Keratinocyte (primary cell): ENCODE measurements at regions not wholly inside any gene's neighbourhood (a gene's known extent, or its start where the extent isn't known, plus 50 kb on each side); places are given as distances from the start of the nearest gene placed in this dataset.

ENCODE experiments used
- DNase-seq: peaks from one replicate; pipeline ENCODE4 v3.0.0-alpha.2; 2011; ENCODE audit warnings: low read depth, missing footprints, low spot score
- FAIRE-seq: peaks from 2 replicates; lab custom pipeline; 2011; peaks lifted over from hg19 to GRCh38; lab: Jason Lieb, UNC
- H2AFZ ChIP-seq: 2 replicates; pipeline ENCODE4 v1.6.0; 2012; ENCODE audit warnings: low read length, control low read depth, inconsistent platforms; ENCODE audit not compliant: control insufficient read depth
- H3K27ac ChIP-seq: 2 replicates; pipeline ENCODE4 v1.5.1; 2011; ENCODE audit warnings: low read length; ENCODE audit not compliant: control insufficient read depth, insufficient read depth
- H3K27me3 ChIP-seq: 3 replicates; pipeline ENCODE4 v1.6.0; 2011; ENCODE audit warnings: low read length; ENCODE audit not compliant: control insufficient read depth, insufficient read depth; ENCODE audit errors: extremely low read depth
- H3K36me3 ChIP-seq, 2 experiments: 2 replicates in 1 of 2; 3 replicates in 1 of 2; pipeline ENCODE4 v1.5.1; 2011; ENCODE audit warnings: low read length in 2 of 2, mild to moderate bottlenecking in 1 of 2; ENCODE audit not compliant: control insufficient read depth in 2 of 2, insufficient read depth in 2 of 2; ENCODE audit errors: extremely low read depth in 1 of 2
- H3K4me1 ChIP-seq: 3 replicates; pipeline ENCODE4 v1.5.1; 2011; ENCODE audit warnings: low read length; ENCODE audit not compliant: control insufficient read depth, insufficient read depth; ENCODE audit errors: extremely low read depth
- H3K4me2 ChIP-seq: 3 replicates; pipeline ENCODE4 v1.6.0; 2011; ENCODE audit warnings: low read depth, low read length; ENCODE audit not compliant: control insufficient read depth, insufficient read depth; ENCODE audit errors: extremely low read depth
- H3K4me3 ChIP-seq, 3 experiments: fragments of 200-600 bp in 1 of 3; sonication (generic) in 1 of 3; 2 replicates in 2 of 3; 3 replicates in 1 of 3; pipeline ENCODE4 v1.5.1; 2011 to 2016; ENCODE audit warnings: low read length in 3 of 3, mild to moderate bottlenecking in 3 of 3, control low read depth in 2 of 3, inconsistent platforms in 1 of 3, low read depth in 1 of 3, mixed read lengths in 1 of 3, mixed run types in 1 of 3, moderate library complexity in 1 of 3; ENCODE audit not compliant: control insufficient read depth in 2 of 3, insufficient read depth in 2 of 3; ENCODE audit errors: extremely low read depth in 1 of 3
- H3K79me2 ChIP-seq: 2 replicates; pipeline ENCODE4 v1.6.0; 2012; ENCODE audit warnings: low read length; ENCODE audit not compliant: control insufficient read depth, insufficient read depth
- H3K9ac ChIP-seq: 3 replicates; pipeline ENCODE4 v1.6.0; 2011; ENCODE audit warnings: low read length; ENCODE audit not compliant: control insufficient read depth, insufficient read depth; ENCODE audit errors: extremely low read depth
- H3K9me1 ChIP-seq: 3 replicates; pipeline ENCODE4 v1.6.0; 2011; ENCODE audit warnings: low read length; ENCODE audit not compliant: control insufficient read depth, insufficient read depth; ENCODE audit errors: extremely low read depth
- H3K9me3 ChIP-seq: 2 replicates; pipeline ENCODE4 v1.5.1; 2012; ENCODE audit warnings: low read depth, low read length; ENCODE audit not compliant: control insufficient read depth
- H4K20me1 ChIP-seq: 3 replicates; pipeline ENCODE4 v1.6.0; 2011; ENCODE audit warnings: low read length; ENCODE audit not compliant: control insufficient read depth, insufficient read depth; ENCODE audit errors: extremely low read depth
- CTCF ChIP-seq, 3 experiments: IDR thresholded peaks in 1 of 3; conservative IDR thresholded peaks in 1 of 3; optimal IDR thresholded peaks in 1 of 3; 2 replicates in 2 of 3; 3 replicates in 1 of 3; pipeline versions ENCODE3 to v1.5.1; 2011; ENCODE audit warnings: low read length in 3 of 3, mild to moderate bottlenecking in 3 of 3, moderate library complexity in 2 of 3, control low read depth in 1 of 3, inconsistent platforms in 1 of 3; ENCODE audit not compliant: insufficient read depth in 2 of 3; ENCODE audit errors: extremely low read depth in 1 of 3
- EZH2 ChIP-seq: IDR thresholded peaks from one replicate; pipeline ENCODE4 v1.6.1; 2012; ENCODE audit warnings: inconsistent platforms, mild to moderate bottlenecking, low read length, moderate library complexity
- dilution Hi-C: fragments of 300-500 bp; cut with MboI; formaldehyde crosslinking; loops from one replicate; pipeline ENCODE4 v1.7.0; 2020; ENCODE audit warnings: low sequenced_read_pairs; ENCODE audit not compliant: extremely low pct_ligation_motif_present

- H4K20me1 ChIP-seq = no peaks in the 10 kb centered on the region
- dilution Hi-C loops = no loop called here
- no peak overlapping the region for H2AFZ ChIP-seq
- no peak overlapping the region for H3K4me3 ChIP-seq
- H3K36me3 ChIP-seq = peaks cover 3 to 5% of the 10 kb centered on the region in 2 experiments
- peaks cover 4% of the 10 kb centered on the region for H3K4me1 ChIP-seq
- H3K9ac ChIP-seq = no peak overlapping the region
- peaks cover 15% of the 10 kb centered on the region for H3K79me2 ChIP-seq
- no peak overlapping the region for H3K27ac ChIP-seq
- H3K4me2 ChIP-seq = no peak overlapping the region
- TF ChIP-seq CTCF (optimal IDR thresholded peaks at IDR 0.05 in 1 of 3, IDR thresholded peaks at IDR 0.05 in 1 of 3, conservative IDR thresholded peaks at IDR 0.05 in 1 of 3; ENCODE audit: extremely low read depth in 1 of 3, insufficient read depth in 2 of 3, low read length in 3 of 3) (no peak), EZH2 (no peak)
- DNase-seq = no peak
- H3K9me3 ChIP-seq = no peaks in the 10 kb centered on the region
- no peaks in the 10 kb centered on the region for H3K27me3 ChIP-seq
- H3K9me1 ChIP-seq = no peaks in the 10 kb centered on the region
- no peak for FAIRE-seq
Observed at GRCh38 chr9:567747-568305, 273.7 kb upstream of the DMRT1 start.

- DNase-seq (no peak), FAIRE-seq (no peak)
- H2AFZ ChIP-seq = no peak overlapping the region
- H3K9me3 ChIP-seq = no peaks in the 10 kb centered on the region
- H3K4me2 ChIP-seq = no peak overlapping the region
- no peaks in the 10 kb centered on the region for H4K20me1 ChIP-seq
- dilution Hi-C loops = no loop called here
- TF ChIP-seq EZH2 (no peak), CTCF (optimal IDR thresholded peaks at IDR 0.05 in 1 of 3, IDR thresholded peaks at IDR 0.05 in 1 of 3, conservative IDR thresholded peaks at IDR 0.05 in 1 of 3; ENCODE audit: extremely low read depth in 1 of 3, insufficient read depth in 2 of 3, low read length in 3 of 3) (no peak)
- H3K79me2 ChIP-seq = peaks cover 12% of the 10 kb centered on the region
- H3K36me3 ChIP-seq = peaks cover 3 to 5% of the 10 kb centered on the region in 2 experiments
- H3K27me3 ChIP-seq = no peaks in the 10 kb centered on the region
- H3K4me3 ChIP-seq = no peak overlapping the region
- no peaks in the 10 kb centered on the region for H3K9me1 ChIP-seq
- H3K4me1 ChIP-seq = peaks cover 13% of the 10 kb centered on the region
- H3K9ac ChIP-seq = no peak overlapping the region
- H3K27ac ChIP-seq = no peak overlapping the region
Observed at GRCh38 chr9:569296-569695, 272.2 kb upstream of the DMRT1 start.
